Sigmoid colon (tissue), 6 donors: ENCODE measurements at regions not wholly inside any gene's neighbourhood (a gene's known extent, or its start where the extent isn't known, plus 50 kb on each side); places are given as distances from the start of the nearest gene placed in this dataset.

ENCODE experiments used
- DNase-seq: peaks from one replicate; pipeline ENCODE4 v3.0.0-alpha.2; 2019
- H3K27ac ChIP-seq, 4 donors: fragments of 200-600 bp; sonication (generic); one replicate each; pipeline ENCODE4 v1.5.1; 2016 to 2019; ENCODE audit warnings: mild to moderate bottlenecking in 1 of 4
- H3K27me3 ChIP-seq, 3 donors: fragments of 200-600 bp; sonication (generic); one replicate each; pipeline ENCODE4 v1.5.1; 2019; ENCODE audit warnings: mild to moderate bottlenecking in 1 of 3
- H3K36me3 ChIP-seq, 4 donors: fragments of 200-600 bp; sonication (generic); one replicate each; pipeline ENCODE4 v1.5.1; 2016 to 2019
- H3K4me1 ChIP-seq, 4 donors: fragments of 200-600 bp; sonication (generic); one replicate each; pipeline ENCODE4 v1.5.1; 2017 to 2019
- H3K4me3 ChIP-seq, 4 donors: fragments of 200-600 bp; sonication (generic); one replicate each; pipeline ENCODE4 v1.5.1; 2017 to 2019; ENCODE audit warnings: mild to moderate bottlenecking in 2 of 4, moderate library complexity in 1 of 4
- H3K9me3 ChIP-seq, 4 donors: fragments of 200-600 bp in 3 of 4; sonication (generic) in 3 of 4; one replicate each; pipeline versions ENCODE4 v1.5.1 to v1.6.1; 2013 to 2019
- CTCF ChIP-seq, 4 experiments: fragments of 450-650 bp in 3 of 4; fragments of 200-600 bp in 1 of 4; IDR thresholded peaks; one replicate each; pipeline ENCODE4 v1.5.1; 2016 to 2019; ENCODE audit warnings: antibody characterized with exemption in 4 of 4, mild to moderate bottlenecking in 3 of 4, moderate library complexity in 2 of 4
- EP300 ChIP-seq, 4 donors: sonication (generic); formaldehyde crosslinking; IDR thresholded peaks; one replicate each; pipeline ENCODE4 v1.6.1; 2017; ENCODE audit warnings: antibody characterized with exemption in 4 of 4
- POLR2A ChIP-seq, 2 donors: fragments of 450-650 bp; IDR thresholded peaks; one replicate each; pipeline ENCODE4 v1.6.1; 2016; ENCODE audit warnings: antibody characterized with exemption in 2 of 2, mild to moderate bottlenecking in 2 of 2, moderate library complexity in 2 of 2
- POLR2AphosphoS5 ChIP-seq, 4 donors: sonication (generic); formaldehyde crosslinking; IDR thresholded peaks; one replicate each; pipeline ENCODE4 v1.6.1; 2017; ENCODE audit warnings: antibody characterized with exemption in 4 of 4
- WGBS, 2 donors: extraction: QIAGEN DNeasy Blood & Tissue Kit; methylation state at CpG; one replicate each; pipeline ENCODE4 v1.1.7; 2013; 5-methylcytosine and 5-hydroxymethylcytosine counted together
- intact Hi-C: fragments of 100-400 bp; cut with DNase I; formaldehyde crosslinking; loops from one replicate; pipeline ENCODE4 v1.15.1; 2023
- donor health status: healthy with polysubstance abuse.
- donor health status: healthy.

GRCh38 chrX:37926700-37927099, 79.3 kb upstream of the DYNLT3 start:
- Histone ChIP-seq H3K36me3 (no peaks in the 10 kb centered on the region), H3K27ac (no peak overlapping the region), H3K4me3 (no peak overlapping the region), H3K4me1 (no peaks in the 10 kb centered on the region), H3K9me3 (no peaks in the 10 kb centered on the region), H3K27me3 (no peaks in the 10 kb centered on the region)
- 0 to 6% methylated on average over 2 of the region's 2 CpGs for WGBS, 2 donors
- no peak for TF ChIP-seq EP300 (IDR thresholded peaks at IDR 0.05)
- peak in 2 of 4 experiments; percentile 33 to 37 for TF ChIP-seq CTCF (IDR thresholded peaks at IDR 0.05)
- intact Hi-C loops = loop anchor here (2.0 kb wide), 1 partner anchor 400 kb away; the partner anchor contains the start of gene RPGR
- no peak for DNase-seq

- TF ChIP-seq CTCF (IDR thresholded peaks at IDR 0.05) (no peak), EP300 (IDR thresholded peaks at IDR 0.05) (no peak), POLR2A (IDR thresholded peaks at IDR 0.05) (no peak), POLR2AphosphoS5 (IDR thresholded peaks at IDR 0.05) (no peak)
- no peaks in the 10 kb centered on the region for H3K36me3 ChIP-seq
Measured at GRCh38 chrX:37942170-37942569, 64.2 kb upstream of the SYTL5 start.

GRCh38 chrX:37943554-37944344, 62.6 kb upstream of the SYTL5 start:
- intact Hi-C loops = no loop called here
- H3K4me1 ChIP-seq = no peaks in the 10 kb centered on the region
- H3K27me3 ChIP-seq = no peaks in the 10 kb centered on the region
- no peak overlapping the region for H3K4me3 ChIP-seq
- 66% methylated on average over 6 of the region's 6 CpGs for WGBS, 2 donors
- no peak for DNase-seq
- no peaks in the 10 kb centered on the region for H3K9me3 ChIP-seq
- TF ChIP-seq CTCF (IDR thresholded peaks at IDR 0.05) = no peak
- TF ChIP-seq EP300 (IDR thresholded peaks at IDR 0.05) = no peak
- no peak for TF ChIP-seq POLR2A (IDR thresholded peaks at IDR 0.05)
- TF ChIP-seq POLR2AphosphoS5 (IDR thresholded peaks at IDR 0.05) = no peak
- no peak overlapping the region for H3K27ac ChIP-seq
- no peaks in the 10 kb centered on the region for H3K36me3 ChIP-seq

More at GRCh38 chrX:37942170-37942569, 64.2 kb upstream of the SYTL5 start:
- WGBS, 2 donors = 87 to 88% methylated on average over 2 of the region's 2 CpGs
- Histone ChIP-seq H3K27ac (no peak overlapping the region), H3K4me1 (no peaks in the 10 kb centered on the region), H3K9me3 (no peaks in the 10 kb centered on the region), H3K4me3 (no peak overlapping the region), H3K27me3 (no peaks in the 10 kb centered on the region)
- intact Hi-C loops = no loop called here
- no peak for DNase-seq

GRCh38 chrX:37946197-37946596, 60.2 kb upstream of the SYTL5 start:
- no peaks in the 10 kb centered on the region for H3K4me1 ChIP-seq
- TF ChIP-seq POLR2A (IDR thresholded peaks at IDR 0.05) (no peak), POLR2AphosphoS5 (IDR thresholded peaks at IDR 0.05) (no peak), CTCF (IDR thresholded peaks at IDR 0.05) (no peak), EP300 (IDR thresholded peaks at IDR 0.05) (no peak)
- H3K4me3 ChIP-seq = no peak overlapping the region
- intact Hi-C loops = no loop called here
- H3K9me3 ChIP-seq = no peaks in the 10 kb centered on the region
- WGBS, 2 donors = 89 to 92% methylated on average over 1 of the region's 1 CpG
- H3K36me3 ChIP-seq = no peaks in the 10 kb centered on the region
- no peak for DNase-seq
- H3K27ac ChIP-seq = no peak overlapping the region
- H3K27me3 ChIP-seq = no peaks in the 10 kb centered on the region

- WGBS, 2 donors = 56 to 66% methylated on average over 3 of the region's 3 CpGs
- DNase-seq = no peak
- H3K9me3 ChIP-seq = no peaks in the 10 kb centered on the region
- no peak overlapping the region for H3K4me3 ChIP-seq
- H3K4me1 ChIP-seq = no peaks in the 10 kb centered on the region
- no peak overlapping the region for H3K27ac ChIP-seq
- H3K36me3 ChIP-seq = no peaks in the 10 kb centered on the region
- intact Hi-C loops = no loop called here
- no peak for TF ChIP-seq POLR2A (IDR thresholded peaks at IDR 0.05)
- no peak for TF ChIP-seq EP300 (IDR thresholded peaks at IDR 0.05)
- no peak for TF ChIP-seq CTCF (IDR thresholded peaks at IDR 0.05)
- TF ChIP-seq POLR2AphosphoS5 (IDR thresholded peaks at IDR 0.05) = no peak
- no peaks in the 10 kb centered on the region for H3K27me3 ChIP-seq
Measured at GRCh38 chrX:37955273-37955672, 51.1 kb upstream of the SYTL5 start.
